H9 (cell line): ENCODE measurements at regions not wholly inside any gene's neighbourhood (a gene's known extent, or its start where the extent isn't known, plus 50 kb on each side); places are given as distances from the start of the nearest gene placed in this dataset.

ENCODE experiments used
- DNase-seq: peaks from one replicate; pipeline ENCODE4 v3.0.0-alpha.2; 2017
- H2AFZ ChIP-seq: one replicate; pipeline ENCODE4 v1.6.1; 2013; ENCODE audit warnings: mild to moderate bottlenecking, low read length, control low read depth, moderate library complexity
- H2AK5ac ChIP-seq: 2 replicates; pipeline ENCODE4 v1.6.1; 2013; ENCODE audit warnings: low read length, control low read depth, mixed read lengths; ENCODE audit not compliant: insufficient read length
- H2BK120ac ChIP-seq: one replicate; pipeline ENCODE4 v1.6.1; 2013; ENCODE audit warnings: low read depth, mild to moderate bottlenecking, low read length, control low read depth, inconsistent platforms; ENCODE audit not compliant: poor library complexity, severe bottlenecking
- H2BK12ac ChIP-seq: 2 replicates; pipeline ENCODE4 v1.6.1; 2013; ENCODE audit warnings: low read length, control low read depth, mixed read lengths, low read depth; ENCODE audit not compliant: insufficient read length
- H2BK15ac ChIP-seq: 2 replicates; pipeline ENCODE4 v1.6.1; 2013; ENCODE audit warnings: low read depth, low read length, control low read depth
- H2BK20ac ChIP-seq: one replicate; pipeline ENCODE4 v1.6.1; 2013; ENCODE audit warnings: low read depth, mild to moderate bottlenecking, low read length, control low read depth, inconsistent platforms; ENCODE audit not compliant: poor library complexity, severe bottlenecking
- H2BK5ac ChIP-seq: 2 replicates; pipeline ENCODE4 v1.6.1; 2013; ENCODE audit warnings: low read length, control low read depth, mixed read lengths; ENCODE audit not compliant: insufficient read length
- H3K14ac ChIP-seq: 2 replicates; pipeline ENCODE4 v1.6.1; 2013; ENCODE audit warnings: low read length, control low read depth; ENCODE audit not compliant: insufficient read depth
- H3K18ac ChIP-seq: 2 replicates; pipeline ENCODE4 v1.6.1; 2013; ENCODE audit warnings: low read depth, mild to moderate bottlenecking, mixed read lengths, low read length, control low read depth; ENCODE audit not compliant: insufficient read length
- H3K23ac ChIP-seq: 2 replicates; pipeline ENCODE4 v1.6.1; 2013; ENCODE audit warnings: low read length, control low read depth, mixed read lengths, low read depth; ENCODE audit not compliant: insufficient read length
- H3K23me2 ChIP-seq: 2 replicates; pipeline ENCODE4 v1.6.1; 2013; ENCODE audit warnings: low read depth, mild to moderate bottlenecking, mixed read lengths, low read length, control low read depth; ENCODE audit not compliant: insufficient read length, poor library complexity, severe bottlenecking
- H3K27ac ChIP-seq: 2 replicates; pipeline ENCODE4 v1.5.1; 2013; ENCODE audit warnings: low read length, control low read depth, mixed read lengths, low read depth; ENCODE audit not compliant: insufficient read length
- H3K27me3 ChIP-seq: 2 replicates; pipeline ENCODE4 v1.6.1; 2013; ENCODE audit warnings: low read length, control low read depth, inconsistent platforms; ENCODE audit not compliant: insufficient read depth
- H3K4ac ChIP-seq: 2 replicates; pipeline ENCODE4 v1.6.1; 2013; ENCODE audit warnings: low read depth, mild to moderate bottlenecking, control low read depth, inconsistent platforms, low read length, moderate library complexity
- H3K4me1 ChIP-seq: 2 replicates; pipeline ENCODE4 v1.6.1; 2013; ENCODE audit warnings: low read length, control low read depth, inconsistent platforms; ENCODE audit not compliant: insufficient read depth
- H3K4me2 ChIP-seq: 2 replicates; pipeline ENCODE4 v1.6.1; 2013; ENCODE audit warnings: low read length, control low read depth, mixed read lengths; ENCODE audit not compliant: insufficient read length, insufficient read depth
- H3K56ac ChIP-seq: 2 replicates; pipeline ENCODE4 v1.6.1; 2013; ENCODE audit warnings: low read depth, mild to moderate bottlenecking, mixed read lengths, low read length, control low read depth; ENCODE audit not compliant: insufficient read length
- H3K79me1 ChIP-seq: 2 replicates; pipeline ENCODE4 v1.6.1; 2013; ENCODE audit warnings: low read depth, mild to moderate bottlenecking, moderate library complexity, low read length, control low read depth, inconsistent platforms; ENCODE audit not compliant: insufficient read depth, poor library complexity, severe bottlenecking
- H3K79me2 ChIP-seq: 2 replicates; pipeline ENCODE4 v1.6.1; 2013; ENCODE audit warnings: low read length, control low read depth, inconsistent platforms; ENCODE audit not compliant: insufficient read depth
- H3K9ac ChIP-seq: 2 replicates; pipeline ENCODE4 v1.6.1; 2013; ENCODE audit warnings: low read length, control low read depth, mixed read lengths; ENCODE audit not compliant: insufficient read length; ENCODE audit errors: extremely low read depth
- H3K9me3 ChIP-seq: one replicate; pipeline ENCODE4 v1.6.1; 2013; ENCODE audit warnings: low read depth, low read length, inconsistent platforms; ENCODE audit not compliant: control insufficient read depth
- H3T11ph ChIP-seq: one replicate; pipeline ENCODE4 v1.6.1; 2013; ENCODE audit warnings: mild to moderate bottlenecking, low read length, control low read depth, inconsistent platforms
- H4K20me1 ChIP-seq: one replicate; pipeline ENCODE4 v1.6.1; 2013; ENCODE audit not compliant: control insufficient read depth, insufficient read length, insufficient read depth
- H4K5ac ChIP-seq: 2 replicates; pipeline ENCODE4 v1.6.1; 2013; ENCODE audit warnings: low read depth, mild to moderate bottlenecking, mixed read lengths, low read length, control low read depth; ENCODE audit not compliant: insufficient read length
- H4K8ac ChIP-seq: replicated peaks from 2 replicates; pipeline ENCODE4 v1.6.1; 2013; ENCODE audit warnings: low read length, control low read depth, mixed read lengths, low read depth; ENCODE audit not compliant: insufficient read length
- H4K91ac ChIP-seq: 2 replicates; pipeline ENCODE4 v1.6.1; 2013; ENCODE audit warnings: low read depth, mild to moderate bottlenecking, moderate library complexity, mixed read lengths, low read length, control low read depth; ENCODE audit not compliant: insufficient read length
- H3K27ac Mint-ChIP-seq, 3 experiments: 2 replicates in 2 of 3; 3 replicates in 1 of 3; pipeline ENCODE4 v1.8.0; 2020 to 2021; ENCODE audit warnings: mixed read lengths in 3 of 3, mild to moderate bottlenecking in 1 of 3, moderate library complexity in 1 of 3
- H3K27me3 Mint-ChIP-seq: 2 replicates; pipeline ENCODE4 v1.8.0; 2021; ENCODE audit warnings: low read depth, mild to moderate bottlenecking, moderate library complexity, mixed read lengths
- H3K36me3 Mint-ChIP-seq, 3 experiments: 2 replicates in 2 of 3; 3 replicates in 1 of 3; pipeline ENCODE4 v1.8.0; 2020 to 2021; ENCODE audit warnings: low read depth in 3 of 3, mixed read lengths in 3 of 3; ENCODE audit not compliant: insufficient read depth in 1 of 3
- H3K4me1 Mint-ChIP-seq, 2 experiments: 2 replicates each; pipeline ENCODE4 v1.8.0; 2020; ENCODE audit warnings: mixed read lengths in 2 of 2
- H3K4me3 Mint-ChIP-seq, 2 experiments: 2 replicates in 1 of 2; 3 replicates in 1 of 2; pipeline ENCODE4 v1.8.0; 2020 to 2021; ENCODE audit warnings: mild to moderate bottlenecking in 2 of 2, mixed read lengths in 2 of 2, moderate library complexity in 1 of 2
- H3K9me3 Mint-ChIP-seq, 2 experiments: 2 replicates in 1 of 2; 3 replicates in 1 of 2; pipeline ENCODE4 v1.8.0; 2020; ENCODE audit warnings: mild to moderate bottlenecking in 2 of 2, mixed read lengths in 2 of 2, moderate library complexity in 1 of 2
- WGBS: extraction: QIAGEN DNeasy Blood & Tissue Kit; methylation state at CpG from one replicate; pipeline ENCODE4 v1.1.7; 2013; ENCODE audit warnings: missing lambda C conversion rate, low lambda C conversion rate, mixed read lengths; ENCODE audit not compliant: insufficient read length; ENCODE audit errors: extremely low coverage; 5-methylcytosine and 5-hydroxymethylcytosine counted together
- TF ChIP-seq, protein P1 (sequence below): fragments of 200-600 bp; sonication (generic); conservative IDR thresholded peaks from 3 replicates; pipeline ENCODE4 v1.8.0; 2021; ENCODE audit warnings: antibody characterized with exemption, mild to moderate bottlenecking

DNA sequence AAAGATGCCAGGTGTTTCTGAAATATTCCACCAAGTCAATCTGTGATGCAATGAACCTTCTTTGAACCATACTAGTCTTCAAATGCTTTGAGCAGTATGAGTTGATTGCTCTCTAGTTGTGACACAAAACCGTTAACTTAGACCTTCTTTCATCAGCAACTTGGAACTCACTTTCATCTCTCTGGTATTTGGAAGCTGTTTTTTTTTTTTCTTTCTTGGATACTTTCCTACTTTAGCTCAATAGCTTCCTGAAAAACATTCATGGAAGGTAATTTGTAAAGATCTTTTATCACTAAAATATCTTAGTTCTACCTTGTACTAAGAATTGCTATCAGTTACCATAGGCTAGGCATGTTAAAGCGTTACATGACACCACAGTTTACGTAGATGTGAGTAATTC is 1071.9 kb upstream of the CHAC2 start:
- Histone ChIP-seq H4K8ac (no peak overlapping the region), H3K18ac (no peak overlapping the region), H3T11ph (no peak overlapping the region), H4K91ac (no peak overlapping the region), H3K4me1 (no peaks in the 10 kb centered on the region; the same call in 1 of the 2 replicates), H2AFZ (no peak overlapping the region), H3K4me2 (no peak overlapping the region), H3K79me1 (no peaks in the 10 kb centered on the region), H3K23me2 (no peaks in the 10 kb centered on the region), H3K14ac (no peak overlapping the region), H2BK5ac (no peak overlapping the region), H3K23ac (no peak overlapping the region), H3K9ac (no peak overlapping the region), H3K56ac (no peak overlapping the region), H4K20me1 (no peaks in the 10 kb centered on the region), H2BK20ac (no peak overlapping the region), H3K79me2 (no peaks in the 10 kb centered on the region), H2BK15ac (no peak overlapping the region), H3K27me3 (no peaks in the 10 kb centered on the region), H3K4ac (no peak overlapping the region), H4K5ac (no peak overlapping the region), H2BK120ac (no peak overlapping the region), H2BK12ac (no peak overlapping the region), H3K27ac (no peak overlapping the region), H2AK5ac (no peak overlapping the region), H3K9me3 (no peaks in the 10 kb centered on the region)
- Mint-ChIP-seq H3K27ac (no peak overlapping the region), H3K4me1 (peaks cover 0 to 8% of the 10 kb centered on the region in 2 experiments; a peak in 1 of 4 replicates), H3K4me3 (no peak overlapping the region), H3K36me3 (no peaks in the 10 kb centered on the region; a peak in 1 of 7 replicates), H3K9me3 (no peaks in the 10 kb centered on the region), H3K27me3 (no peaks in the 10 kb centered on the region)
- no CpG with 5 or more reads among the region's 3 CpGs for WGBS
- TF ChIP-seq, protein P1, sequence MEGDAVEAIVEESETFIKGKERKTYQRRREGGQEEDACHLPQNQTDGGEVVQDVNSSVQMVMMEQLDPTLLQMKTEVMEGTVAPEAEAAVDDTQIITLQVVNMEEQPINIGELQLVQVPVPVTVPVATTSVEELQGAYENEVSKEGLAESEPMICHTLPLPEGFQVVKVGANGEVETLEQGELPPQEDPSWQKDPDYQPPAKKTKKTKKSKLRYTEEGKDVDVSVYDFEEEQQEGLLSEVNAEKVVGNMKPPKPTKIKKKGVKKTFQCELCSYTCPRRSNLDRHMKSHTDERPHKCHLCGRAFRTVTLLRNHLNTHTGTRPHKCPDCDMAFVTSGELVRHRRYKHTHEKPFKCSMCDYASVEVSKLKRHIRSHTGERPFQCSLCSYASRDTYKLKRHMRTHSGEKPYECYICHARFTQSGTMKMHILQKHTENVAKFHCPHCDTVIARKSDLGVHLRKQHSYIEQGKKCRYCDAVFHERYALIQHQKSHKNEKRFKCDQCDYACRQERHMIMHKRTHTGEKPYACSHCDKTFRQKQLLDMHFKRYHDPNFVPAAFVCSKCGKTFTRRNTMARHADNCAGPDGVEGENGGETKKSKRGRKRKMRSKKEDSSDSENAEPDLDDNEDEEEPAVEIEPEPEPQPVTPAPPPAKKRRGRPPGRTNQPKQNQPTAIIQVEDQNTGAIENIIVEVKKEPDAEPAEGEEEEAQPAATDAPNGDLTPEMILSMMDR, result no peak
- DNase-seq, result no peak
